Astrocyte of the spinal cord (primary cell): ENCODE measurements at regions not wholly inside any gene's neighbourhood (a gene's known extent, or its start where the extent isn't known, plus 50 kb on each side); places are given as distances from the start of the nearest gene placed in this dataset.

Experiments
- DNase-seq: peaks from one replicate; pipeline ENCODE4 v3.0.0; 2011; ENCODE audit warnings: low read depth, low spot score
- H3K4me3 ChIP-seq: 2 replicates; pipeline ENCODE4 v1.5.1; 2011; ENCODE audit warnings: low read depth, mild to moderate bottlenecking, low read length, moderate library complexity
- CTCF ChIP-seq: IDR thresholded peaks from 2 replicates; pipeline ENCODE4 v1.5.1; 2012; ENCODE audit warnings: low read depth, mild to moderate bottlenecking, low read length, inconsistent platforms
- in situ Hi-C: cut with HindIII; loops from 2 replicates; pipeline ENCODE4 v1.10.0; 2017; ENCODE audit warnings: low sequenced_read_pairs

- in situ Hi-C loops: no loop called here
Measured at GRCh38 chr14:61149896-61150295, 131.2 kb downstream of the TMEM30B start.

DNA sequence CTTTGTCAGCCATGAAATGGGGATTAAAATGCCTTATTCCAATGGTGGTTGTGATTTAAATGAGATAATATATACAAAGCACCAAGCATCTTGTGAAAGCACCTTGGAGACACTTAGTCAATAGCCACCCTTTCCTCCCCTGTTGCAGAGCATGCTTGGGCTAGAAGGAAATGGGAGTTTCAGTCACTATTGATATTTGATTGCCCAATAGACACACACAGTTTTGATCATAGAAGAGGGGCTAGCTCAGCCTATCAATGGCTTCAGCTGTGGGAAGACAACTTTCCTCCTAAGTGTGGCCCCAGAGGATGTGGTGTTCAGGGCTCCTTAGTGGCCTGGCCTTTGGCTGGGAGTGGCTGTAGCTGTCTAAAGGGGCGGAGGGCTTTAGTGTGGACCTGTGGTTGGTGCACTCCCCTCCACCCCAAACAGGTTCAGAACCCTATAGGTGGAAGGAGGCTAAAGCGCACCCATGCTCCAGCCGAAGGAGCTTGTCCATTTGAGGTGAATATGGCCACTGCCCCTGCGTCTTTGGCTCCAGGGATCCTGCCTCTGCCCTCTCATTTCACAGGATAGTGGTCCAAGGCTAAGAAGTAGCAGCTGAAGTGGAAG is 132.3 kb downstream of the TMEM30B start:
- TF ChIP-seq CTCF: no peak
- in situ Hi-C loops: no loop called here
- H3K4me3 ChIP-seq: no peak overlapping the region
- DNase-seq: no peak

More at GRCh38 chr14:61149896-61150295, 131.2 kb downstream of the TMEM30B start:
- no peak for DNase-seq
- TF ChIP-seq CTCF: no peak
- no peak overlapping the region for H3K4me3 ChIP-seq

GRCh38 chr14:61147831-61148549 is 133.1 kb downstream of the TMEM30B start:
- H3K4me3 ChIP-seq: no peak overlapping the region
- in situ Hi-C loops: no loop called here
- DNase-seq: peak; percentile 100

GRCh38 chr14:61147381-61147821 is 133.7 kb downstream of the TMEM30B start:
- in situ Hi-C loops: no loop called here
- no peak for TF ChIP-seq CTCF
- DNase-seq: peak; percentile 79
- no peak overlapping the region for H3K4me3 ChIP-seq

More at GRCh38 chr14:61147831-61148549, 133.1 kb downstream of the TMEM30B start:
- TF ChIP-seq CTCF: no peak

GRCh38 chr14:61146899-61147298 is 134.2 kb downstream of the TMEM30B start:
- in situ Hi-C loops: no loop called here
- DNase-seq: no peak
- no peak for TF ChIP-seq CTCF
- no peak overlapping the region for H3K4me3 ChIP-seq

DNA sequence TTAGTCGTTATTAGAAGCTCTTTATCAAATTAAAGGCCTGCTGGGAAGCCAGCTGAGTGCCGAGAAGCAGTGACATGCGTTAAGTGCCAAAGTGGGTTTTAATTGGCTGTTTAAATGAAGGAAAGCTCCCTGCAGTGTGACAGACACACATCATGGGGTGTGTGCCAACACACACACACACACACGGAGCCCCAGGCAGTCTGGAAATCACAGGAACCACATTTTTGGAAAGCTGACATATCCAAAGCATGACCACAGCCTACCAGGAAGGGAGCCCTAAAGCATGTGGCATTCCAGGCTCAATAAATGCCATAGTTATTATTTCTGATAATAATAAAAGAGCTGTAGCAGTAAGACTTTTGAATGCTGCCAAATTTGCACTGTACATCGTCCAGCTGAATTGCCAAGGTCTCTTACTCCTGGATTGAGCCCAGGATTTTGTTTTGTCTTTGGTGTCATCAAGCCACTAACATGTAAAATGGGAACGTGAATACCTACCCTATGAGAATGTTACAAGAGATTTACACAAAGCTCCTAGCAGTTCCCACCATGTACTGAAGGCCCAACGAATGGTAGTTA is 135.1 kb downstream of the TMEM30B start:
- in situ Hi-C loops: no loop called here
- DNase-seq: peak; percentile 91
- no peak overlapping the region for H3K4me3 ChIP-seq
- TF ChIP-seq CTCF: no peak
